B cell (primary cell): ENCODE measurements at regions not wholly inside any gene's neighbourhood (a gene's known extent, or its start where the extent isn't known, plus 50 kb on each side); places are given as distances from the start of the nearest gene placed in this dataset.

Experiments
- ATAC-seq: fragments of 200-7000 bp; cut with Tn5 transposase; one replicate; pipeline ENCODE4 v1.10.0; 2021; ENCODE audit warnings: low read depth, mild to moderate bottlenecking, moderate number of reproducible peaks, moderate library complexity
- CTCF ChIA-PET: fragments of 350-600 bp; sonication (Branson Sonifier 250); formaldehyde crosslinking; loops from one replicate; lab custom pipeline; 2021; ENCODE audit warnings: antibody characterized with exemption, inconsistent platforms; lab: Charles Lee
- POLR2A ChIA-PET: fragments of 350-600 bp; sonication (Branson Sonifier 250); formaldehyde crosslinking; loops from one replicate; lab custom pipeline; 2021; ENCODE audit warnings: antibody characterized with exemption; lab: Charles Lee
- DNase-seq: peaks from one replicate; pipeline ENCODE4 v3.0.0; 2013
- H2AFZ ChIP-seq: 2 replicates; pipeline ENCODE4 v1.6.1; 2012; ENCODE audit warnings: mild to moderate bottlenecking, low read depth, low read length; ENCODE audit not compliant: insufficient read depth, poor library complexity, severe bottlenecking
- H3K27ac ChIP-seq, 2 donors: 1 replicate in 1 of 2; 2 replicates in 1 of 2; pipeline ENCODE4 v1.5.1; 2012 to 2013; ENCODE audit warnings: low read length in 2 of 2, mild to moderate bottlenecking in 2 of 2, moderate library complexity in 1 of 2
- H3K27me3 ChIP-seq, 4 experiments: fragments of 200-600 bp in 1 of 4; sonication (generic) in 1 of 4; replicated peaks in 1 of 4; 1 replicate in 2 of 4; 2 replicates in 2 of 4; pipeline versions ENCODE4 v1.6.1 to v1.7.0; 2013 to 2016; ENCODE audit warnings: low read length in 3 of 4, mild to moderate bottlenecking in 2 of 4, mixed read lengths in 1 of 4, moderate library complexity in 1 of 4; ENCODE audit not compliant: insufficient read depth in 4 of 4, control insufficient read depth in 3 of 4; ENCODE audit errors: control extremely low read depth in 1 of 4
- H3K36me3 ChIP-seq, 2 experiments: replicated peaks in 1 of 2; 1 replicate in 1 of 2; 2 replicates in 1 of 2; pipeline versions ENCODE4 v1.6.1 to v1.7.1; 2013; ENCODE audit warnings: low read length in 1 of 2; ENCODE audit not compliant: insufficient read depth in 2 of 2, control insufficient read depth in 1 of 2; ENCODE audit errors: control extremely low read depth in 1 of 2, extremely low read depth in 1 of 2
- H3K4me1 ChIP-seq, 2 donors: fragments of 200-600 bp in 1 of 2; sonication (generic) in 1 of 2; 1 replicate in 1 of 2; 2 replicates in 1 of 2; pipeline versions ENCODE4 v1.5.1 to v1.6.1; 2013 to 2017; ENCODE audit warnings: low read length in 2 of 2; ENCODE audit not compliant: control insufficient read depth in 2 of 2, insufficient read depth in 2 of 2
- H3K4me2 ChIP-seq: replicated peaks from 2 replicates; pipeline ENCODE3; 2012; ENCODE audit warnings: mild to moderate bottlenecking, low read depth, low read length; ENCODE audit not compliant: poor library complexity, severe bottlenecking
- H3K4me3 ChIP-seq, 5 experiments: fragments of 200-600 bp in 1 of 5; sonication (generic) in 1 of 5; 1 replicate in 3 of 5; 2 replicates in 2 of 5; pipeline versions ENCODE4 v1.5.1 to v1.7.0; 2011 to 2016; ENCODE audit warnings: low read length in 4 of 5, mild to moderate bottlenecking in 4 of 5, low read depth in 2 of 5, control low read depth in 1 of 5, moderate library complexity in 1 of 5; ENCODE audit not compliant: insufficient read depth in 1 of 5; ENCODE audit errors: control extremely low read depth in 1 of 5, extremely low read depth in 1 of 5
- H3K79me2 ChIP-seq: fragments of 200-600 bp; sonication (generic); one replicate; pipeline ENCODE4 v1.6.0; 2016; ENCODE audit warnings: low read length; ENCODE audit not compliant: control insufficient read depth, insufficient read depth
- H3K9ac ChIP-seq: fragments of 200-600 bp; sonication (generic); 2 replicates; pipeline ENCODE4 v1.6.1; 2017; ENCODE audit warnings: mild to moderate bottlenecking, low read length, moderate library complexity
- H3K9me3 ChIP-seq, 3 donors: one replicate each; pipeline versions ENCODE4 v1.6.1 to v1.7.1; 2013; ENCODE audit warnings: low read length in 2 of 3; ENCODE audit not compliant: control insufficient read depth in 2 of 3, insufficient read depth in 1 of 3; ENCODE audit errors: control extremely low read depth in 1 of 3
- H4K20me1 ChIP-seq: 2 replicates; pipeline ENCODE4 v1.6.0; 2012; ENCODE audit warnings: mild to moderate bottlenecking, low read length; ENCODE audit not compliant: insufficient read depth, control insufficient read depth, poor library complexity, severe bottlenecking
- H3K27ac Mint-ChIP-seq: one replicate; pipeline ENCODE4 v1.8.0; 2021; ENCODE audit warnings: mixed read lengths
- H3K27me3 Mint-ChIP-seq: one replicate; pipeline ENCODE4 v1.8.0; 2021; ENCODE audit warnings: mixed read lengths
- H3K4me1 Mint-ChIP-seq: one replicate; pipeline ENCODE4 v1.8.0; 2021; ENCODE audit warnings: mixed read lengths
- H3K4me3 Mint-ChIP-seq: one replicate; pipeline ENCODE4 v1.8.0; 2021; ENCODE audit warnings: mixed read lengths
- H3K9me3 Mint-ChIP-seq: one replicate; pipeline ENCODE4 v1.8.0; 2022; ENCODE audit warnings: mixed read lengths; ENCODE audit not compliant: insufficient read depth
- CTCF ChIP-seq: fragments of 200-600 bp; IDR thresholded peaks from one replicate; pipeline ENCODE4 v1.8.0; 2022; ENCODE audit warnings: antibody characterized with exemption, mild to moderate bottlenecking
- EZH2 ChIP-seq: IDR thresholded peaks from 2 replicates; pipeline ENCODE4 v1.6.1; 2012; ENCODE audit warnings: borderline replicate concordance, low read depth, mild to moderate bottlenecking, moderate library complexity, low read length; ENCODE audit not compliant: insufficient read depth, poor library complexity, severe bottlenecking
- WGBS: methylation state at CpG from one replicate; pipeline ENCODE4 v1.1.5; 2013; ENCODE audit warnings: missing lambda C conversion rate; ENCODE audit not compliant: insufficient coverage; 5-methylcytosine and 5-hydroxymethylcytosine counted together
- intact Hi-C: fragments of 100-400 bp; cut with micrococcal nuclease; formaldehyde crosslinking; loops from one replicate; pipeline ENCODE4 v1.10.0; 2022

DNA sequence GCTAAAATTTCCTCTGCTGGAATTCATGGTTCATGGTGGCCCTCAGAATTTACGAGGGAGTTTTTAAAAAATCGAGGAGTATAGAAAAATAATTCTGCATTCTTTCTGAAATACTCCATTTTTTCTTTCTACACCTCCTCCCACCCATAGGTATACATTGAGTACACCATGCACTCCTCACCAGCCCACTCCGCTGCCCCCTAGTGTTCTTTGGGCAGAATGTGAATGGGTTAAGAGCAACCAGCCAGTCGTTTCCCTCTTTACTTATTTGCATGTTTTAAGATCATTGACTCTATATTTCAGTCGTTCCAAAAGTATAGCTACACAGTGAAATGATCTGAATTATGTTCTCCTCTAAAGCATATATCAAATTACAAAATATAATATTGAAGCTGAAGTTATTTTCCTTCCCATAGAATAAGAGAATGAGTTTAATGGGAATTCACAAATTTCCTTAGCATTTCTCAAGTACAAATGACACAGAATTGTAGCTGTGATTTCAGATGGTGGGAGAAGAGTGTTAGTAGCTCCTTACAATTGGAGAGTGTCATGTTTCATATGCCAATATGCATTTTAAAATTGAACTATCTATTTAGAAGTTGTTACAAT, 977.7 kb upstream of the SLC35B3 start:
- Mint-ChIP-seq H3K4me3 (no peak overlapping the region), H3K27ac (no peak overlapping the region), H3K9me3 (no peaks in the 10 kb centered on the region), H3K4me1 (no peaks in the 10 kb centered on the region), H3K27me3 (no peaks in the 10 kb centered on the region)
- intact Hi-C loops, result no loop called here
- no peak for ATAC-seq
- Histone ChIP-seq H3K4me1 (no peaks in the 10 kb centered on the region), H3K4me2 (no peak overlapping the region), H3K36me3 (no peaks in the 10 kb centered on the region), H3K9me3 (no peaks in the 10 kb centered on the region), H4K20me1 (no peaks in the 10 kb centered on the region), H2AFZ (no peak overlapping the region), H3K79me2 (no peaks in the 10 kb centered on the region), H3K4me3 (no peak overlapping the region), H3K27me3 (no peaks in the 10 kb centered on the region), H3K9ac (no peak overlapping the region), H3K27ac (no peak overlapping the region)
- no CpG with 5 or more reads among the region's 5 CpGs for WGBS
- no peak for DNase-seq
- ChIA-PET CTCF (interaction anchor here (0.6 kb wide), 1 partner anchor 83 kb away, joined by 4 read pairs; no protein-coding TSS in a partner anchor), POLR2A (no interaction called here)
- TF ChIP-seq EZH2 (no peak), CTCF (no peak)

DNA sequence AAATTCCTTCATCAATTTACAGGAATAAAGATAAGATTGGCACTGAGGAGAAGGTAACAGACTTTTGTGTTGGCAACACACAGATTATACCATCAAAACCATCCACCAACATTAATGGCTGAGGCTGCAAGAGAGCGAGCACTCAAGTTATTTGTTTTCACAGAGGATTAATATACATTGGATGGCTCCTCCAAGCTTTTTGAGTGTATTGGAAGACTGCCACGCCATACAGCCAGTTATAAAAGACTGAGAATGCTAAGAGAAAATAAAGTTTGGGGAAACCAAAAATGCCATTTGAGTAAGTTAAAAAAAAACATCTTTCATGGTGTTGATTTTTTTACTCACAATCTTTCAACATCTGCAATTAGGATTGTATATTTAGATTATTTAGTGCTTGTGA, 973.8 kb upstream of the SLC35B3 start:
- ATAC-seq (no peak), DNase-seq (no peak)
- Histone ChIP-seq H3K9me3 (no peaks in the 10 kb centered on the region), H4K20me1 (no peaks in the 10 kb centered on the region), H3K4me3 (no peak overlapping the region), H3K9ac (no peak overlapping the region), H3K27me3 (no peaks in the 10 kb centered on the region), H3K4me2 (no peak overlapping the region), H3K27ac (no peak overlapping the region), H3K79me2 (no peaks in the 10 kb centered on the region), H3K4me1 (no peaks in the 10 kb centered on the region), H2AFZ (no peak overlapping the region), H3K36me3 (no peaks in the 10 kb centered on the region)
- H3K4me3 Mint-ChIP-seq, result no peak overlapping the region
- no peak for TF ChIP-seq CTCF
- no peak for TF ChIP-seq EZH2
- no peak overlapping the region for H3K27ac Mint-ChIP-seq
- H3K9me3 Mint-ChIP-seq, result peaks cover 3% of the 10 kb centered on the region
- WGBS, result no CpG with 5 or more reads among the region's 2 CpGs
- intact Hi-C loops, result no loop called here
- CTCF ChIA-PET, result no interaction called here
- POLR2A ChIA-PET, result no interaction called here
- H3K27me3 Mint-ChIP-seq, result no peaks in the 10 kb centered on the region
- no peaks in the 10 kb centered on the region for H3K4me1 Mint-ChIP-seq
